Left renal pelvis (tissue), 4 donors: ENCODE measurements at regions not wholly inside any gene's neighbourhood (a gene's known extent, or its start where the extent isn't known, plus 50 kb on each side); places are given as distances from the start of the nearest gene placed in this dataset.
A peak's percentile ranks its signal among the peaks of the same experiment; 100 is the strongest.

Experiments
- DNase-seq, 4 donors: peaks; one replicate each; pipeline ENCODE4 v3.0.0-alpha.2; 2013; ENCODE audit warnings: low read depth in 4 of 4, low spot score in 3 of 4

- DNase-seq: no peak
Measured at GRCh38 chr6:5946701-5947100, 60.0 kb downstream of the NRN1 start.

- no peak for DNase-seq
Measured at GRCh38 chr6:5946181-5946580, 60.5 kb downstream of the NRN1 start.

- no peak for DNase-seq
Measured at GRCh38 chr6:5943591-5943990, 63.1 kb downstream of the NRN1 start.

GRCh38 chr6:5942591-5942990 lies 64.1 kb downstream of the NRN1 start:
- DNase-seq: no peak

- no peak for DNase-seq
Measured at GRCh38 chr6:5941188-5941587, 65.5 kb downstream of the NRN1 start.

GRCh38 chr6:5938934-5939333 lies 67.8 kb downstream of the NRN1 start:
- no peak for DNase-seq

GRCh38 chr6:5937936-5938706 lies 68.6 kb downstream of the NRN1 start:
- DNase-seq: no peak

GRCh38 chr6:5937169-5937909 lies 69.4 kb downstream of the NRN1 start:
- no peak for DNase-seq

GRCh38 chr6:5936631-5937030 lies 70.1 kb downstream of the NRN1 start:
- DNase-seq: no peak

- no peak for DNase-seq
Measured at GRCh38 chr6:5936140-5936539, 70.6 kb downstream of the NRN1 start.

- no peak for DNase-seq
Measured at GRCh38 chr6:5930968-5931367, 75.8 kb downstream of the NRN1 start.

GRCh38 chr6:5930143-5930770 lies 76.5 kb downstream of the NRN1 start:
- DNase-seq: no peak

- DNase-seq: no peak
Measured at GRCh38 chr6:5923840-5924239, 82.9 kb downstream of the NRN1 start.

GRCh38 chr6:5922230-5922629 lies 84.5 kb downstream of the NRN1 start:
- DNase-seq: no peak

- no peak for DNase-seq
Measured at GRCh38 chr6:5909721-5910120, 97.0 kb downstream of the NRN1 start.

GRCh38 chr6:5906842-5907241 lies 99.9 kb downstream of the NRN1 start:
- DNase-seq: no peak

- no peak for DNase-seq
Measured at GRCh38 chr6:5906340-5906670, 100.4 kb downstream of the NRN1 start.

- DNase-seq: no peak
Measured at GRCh38 chr6:5905431-5906339, 101.0 kb downstream of the NRN1 start.

GRCh38 chr6:5904532-5904931 lies 102.2 kb downstream of the NRN1 start:
- peak in 1 of 4 donors; percentile 6 for DNase-seq

- no peak for DNase-seq
Measured at GRCh38 chr6:5899216-5900045, 107.3 kb downstream of the NRN1 start.
